ENCODE measurements at regions not wholly inside any gene's neighbourhood (a gene's known extent, or its start where the extent isn't known, plus 50 kb on each side); places are given as distances from the start of the nearest gene placed in this dataset.
A peak's percentile ranks its signal among the peaks of the same experiment; 100 is the strongest.
"Not testable (repeated sequence)": the region's sequence is repeated elsewhere in the genome, so short reads cannot be mapped to it uniquely, and the experiment has no call there.

- no peak for DNase-seq
Observed at GRCh38 chr22:46026899-46027210, 49.9 kb upstream of the WNT7B start.

GRCh38 chr22:46027211-46028105 lies 50.5 kb upstream of the WNT7B start:
- no peak for DNase-seq

GRCh38 chr22:46028106-46028991 lies 51.4 kb upstream of the WNT7B start:
- DNase-seq: no peak

- no peak for DNase-seq
Observed at GRCh38 chr22:46029036-46029435, 52.1 kb upstream of the WNT7B start.

- DNase-seq: no peak
Observed at GRCh38 chr22:46029574-46030200, 52.7 kb upstream of the WNT7B start.

GRCh38 chr22:46030231-46030880 lies 53.4 kb upstream of the WNT7B start:
- DNase-seq: no peak

- DNase-seq: no peak
Observed at GRCh38 chr22:46031066-46031465, 54.1 kb upstream of the WNT7B start.

- no peak for DNase-seq
Observed at GRCh38 chr22:46031557-46031956, 54.6 kb upstream of the WNT7B start.

- DNase-seq: no peak
Observed at GRCh38 chr22:46031965-46032851, 55.2 kb upstream of the WNT7B start.

- DNase-seq: no peak
Observed at GRCh38 chr22:46033256-46034200, 56.6 kb upstream of the WNT7B start.

GRCh38 chr22:46034480-46034879 lies 57.5 kb upstream of the WNT7B start:
- DNase-seq: not testable (repeated sequence)

- no peak for DNase-seq
Observed at GRCh38 chr22:46035380-46035741, 58.4 kb upstream of the WNT7B start.

- peak; percentile 99 for DNase-seq
Observed at GRCh38 chr22:46035742-46036557, 59.0 kb upstream of the WNT7B start.

GRCh38 chr22:46036558-46037408 lies 59.8 kb upstream of the WNT7B start:
- peak; percentile 79 for DNase-seq

GRCh38 chr22:46038174-46038487 lies 61.2 kb upstream of the WNT7B start:
- DNase-seq: no peak

- DNase-seq: no peak
Observed at GRCh38 chr22:46038516-46039430, 61.8 kb upstream of the WNT7B start.

- no peak for DNase-seq
Observed at GRCh38 chr22:46039535-46039934, 62.6 kb upstream of the WNT7B start.
